ENCODE measurements at regions not wholly inside any gene's neighbourhood (a gene's known extent, or its start where the extent isn't known, plus 50 kb on each side); places are given as distances from the start of the nearest gene placed in this dataset.

- Histone ChIP-seq H3K36me3 (ENCODE audit: control insufficient read depth, insufficient read depth, low read length) (no peaks in the 10 kb centered on the region), H3K9me3 (ENCODE audit: control insufficient read depth, insufficient read depth, low read depth, low read length) (no peaks in the 10 kb centered on the region), H3K4me3 (ENCODE audit: low read depth in 2 of 2, low read length in 2 of 2) (no peak overlapping the region), H3K4me1 (ENCODE audit: control insufficient read depth, insufficient read depth, low read length) (no peaks in the 10 kb centered on the region), H3K27ac (ENCODE audit: low read length) (no peak overlapping the region), H3K27me3 (ENCODE audit: control insufficient read depth, insufficient read depth, low read length) (no peaks in the 10 kb centered on the region)
- DNase-seq (ENCODE audit: low read depth, low spot score) (no peak), ATAC-seq (no peak)
- TF ChIP-seq TCF7L2 (IDR thresholded peaks at IDR 0.05; ENCODE audit: low read depth, low read length) (no peak), POLR2AphosphoS5 (IDR thresholded peaks at IDR 0.05; ENCODE audit: low read depth, low read length) (no peak), SIN3A (IDR thresholded peaks at IDR 0.05; ENCODE audit: borderline replicate concordance, insufficient read depth, low read depth, low read length) (no peak), CTCF (IDR thresholded peaks at IDR 0.05) (no peak), REST (IDR thresholded peaks at IDR 0.05; ENCODE audit: insufficient read depth in 1 of 2, low read depth in 2 of 2, low read length in 1 of 2) (no peak)
- intact Hi-C loops (cut with micrococcal nuclease; ENCODE audit: unreplicated experiment) (no loop called here), in situ Hi-C loops (cut with HindIII; ENCODE audit: low pct_unique_long_range_greater_than_20kb, low sequenced_read_pairs) (no loop called here)
- ChIA-PET CTCF (no interaction called here), POLR2A (no interaction called here)
- BruUV-seq (replicated peaks) = no TSS peak
These were observed 320.8 kb upstream of the USP25 start for GRCh38 chr21:15409031-15409430.

- intact Hi-C loops (cut with micrococcal nuclease; ENCODE audit: unreplicated experiment) (no loop called here), in situ Hi-C loops (cut with HindIII; ENCODE audit: low pct_unique_long_range_greater_than_20kb, low sequenced_read_pairs) (no loop called here)
- DNase-seq (ENCODE audit: low read depth, low spot score) (no peak), ATAC-seq (no peak)
- BruUV-seq (replicated peaks) = no TSS peak
- no peaks in the 10 kb centered on the region for H3K36me3 ChIP-seq (ENCODE audit: control insufficient read depth, insufficient read depth, low read length)
- H3K27ac ChIP-seq (ENCODE audit: low read length) = no peak overlapping the region
- no peaks in the 10 kb centered on the region for H3K4me1 ChIP-seq (ENCODE audit: control insufficient read depth, insufficient read depth, low read length)
- CTCF ChIA-PET = no interaction called here
- H3K9me3 ChIP-seq (ENCODE audit: control insufficient read depth, insufficient read depth, low read depth, low read length) = no peaks in the 10 kb centered on the region
- no peak overlapping the region for H3K4me3 ChIP-seq (ENCODE audit: low read depth in 2 of 2, low read length in 2 of 2)
- H3K27me3 ChIP-seq (ENCODE audit: control insufficient read depth, insufficient read depth, low read length) = no peaks in the 10 kb centered on the region
- POLR2A ChIA-PET = no interaction called here
- no peak for TF ChIP-seq REST (IDR thresholded peaks at IDR 0.05; ENCODE audit: insufficient read depth in 1 of 2, low read depth in 2 of 2, low read length in 1 of 2)
- TF ChIP-seq SIN3A (IDR thresholded peaks at IDR 0.05; ENCODE audit: borderline replicate concordance, insufficient read depth, low read depth, low read length) = no peak
- TF ChIP-seq TCF7L2 (IDR thresholded peaks at IDR 0.05; ENCODE audit: low read depth, low read length) = no peak
- no peak for TF ChIP-seq POLR2AphosphoS5 (IDR thresholded peaks at IDR 0.05; ENCODE audit: low read depth, low read length)
- no peak for TF ChIP-seq CTCF (IDR thresholded peaks at IDR 0.05)
These were observed 318.9 kb upstream of the USP25 start for GRCh38 chr21:15410853-15411252.

Data from Panc1 (cell line).